ENCODE measurements at regions not wholly inside any gene's neighbourhood (a gene's known extent, or its start where the extent isn't known, plus 50 kb on each side); places are given as distances from the start of the nearest gene placed in this dataset.
"Not testable (repeated sequence)": the region's sequence is repeated elsewhere in the genome, so short reads cannot be mapped to it uniquely, and the experiment has no call there.

DNA sequence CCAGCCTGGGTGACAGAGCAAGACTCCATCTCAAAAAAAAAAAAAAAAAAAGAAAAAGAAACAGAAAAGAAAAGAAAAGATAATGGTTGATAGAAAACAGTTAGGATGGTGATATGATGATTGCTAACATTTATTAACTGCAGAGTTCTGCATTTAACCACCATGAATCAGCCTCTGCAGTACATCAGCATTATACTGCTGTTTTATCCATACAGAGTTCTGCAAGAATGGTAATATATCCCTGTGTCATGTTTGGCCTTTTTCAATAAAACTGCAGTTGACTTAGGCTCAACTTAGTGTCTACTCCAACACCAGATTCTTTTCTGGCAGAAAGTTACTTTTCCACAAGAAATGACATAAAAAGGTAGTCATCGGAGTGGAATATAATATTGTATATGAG lies 62.6 kb downstream of the DUSP6 start:
- no peak for DNase-seq (ENCODE audit: low read depth in 2 of 2)

DNA sequence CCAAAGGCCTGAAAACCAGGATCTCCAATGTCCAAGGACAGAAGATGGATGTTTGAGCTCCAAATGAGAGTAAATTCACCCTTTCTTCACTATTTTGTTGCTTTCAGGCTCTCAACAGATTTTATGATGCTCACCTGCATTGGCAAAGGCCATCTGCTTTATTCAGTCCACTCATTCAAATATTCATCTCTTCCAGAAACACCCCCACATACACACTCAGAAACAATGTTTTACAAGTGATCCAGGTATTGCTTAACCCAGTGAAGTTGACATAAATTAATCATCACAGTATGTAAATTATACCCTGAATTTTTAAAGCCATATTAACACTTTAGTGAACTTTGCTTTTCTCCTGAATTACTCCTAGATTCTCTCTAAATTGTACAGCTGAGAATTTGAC lies 63.3 kb downstream of the DUSP6 start:
- DNase-seq (ENCODE audit: low read depth in 2 of 2) = no peak

- DNase-seq (ENCODE audit: low read depth in 2 of 2) = no peak
Measured at GRCh38 chr12:89286501-89286900, 65.8 kb downstream of the DUSP6 start.

DNA sequence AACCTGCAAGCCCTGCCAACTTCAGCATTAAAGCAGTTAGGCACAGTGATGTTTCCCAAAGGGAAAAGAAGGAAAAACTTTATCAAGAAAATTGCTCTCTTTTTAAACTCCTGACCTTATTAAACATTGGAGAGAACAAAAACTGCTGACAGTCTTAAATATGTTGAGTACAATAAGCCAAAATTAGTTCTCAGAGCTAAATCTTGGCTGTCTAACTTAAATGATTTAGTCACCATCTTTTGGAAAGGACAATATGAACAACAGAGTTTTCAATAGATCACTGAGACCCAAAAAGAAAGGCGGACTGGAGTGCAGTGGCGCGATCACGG lies 70.8 kb downstream of the DUSP6 start:
- no peak for DNase-seq (ENCODE audit: low read depth in 2 of 2)

GRCh38 chr12:89280833-89281538 lies 71.3 kb downstream of the DUSP6 start:
- no peak for DNase-seq (ENCODE audit: low read depth in 2 of 2)

GRCh38 chr12:89279499-89279898 lies 72.8 kb downstream of the DUSP6 start:
- DNase-seq (ENCODE audit: low read depth in 2 of 2) = no peak

DNA sequence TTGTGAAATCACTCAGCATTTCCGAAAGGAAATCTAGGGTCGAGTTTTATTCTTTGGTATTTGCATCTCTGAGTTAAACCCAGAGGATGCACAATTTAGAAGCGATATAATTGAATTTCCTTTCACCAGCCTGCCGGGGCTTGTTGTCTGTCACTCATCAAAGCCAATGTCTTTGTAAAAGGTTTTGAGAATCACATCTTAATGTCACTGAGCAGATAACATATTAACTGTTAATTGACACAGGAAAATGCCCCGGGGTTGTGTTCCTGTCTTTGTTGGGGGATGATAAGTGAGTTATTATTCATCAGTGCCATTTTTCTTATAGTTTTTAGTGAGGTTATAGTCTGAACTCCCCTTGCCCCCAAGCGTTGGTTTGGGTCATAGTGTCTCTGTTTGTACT lies 73.4 kb downstream of the DUSP6 start:
- no peak for DNase-seq (ENCODE audit: low read depth in 2 of 2)

DNA sequence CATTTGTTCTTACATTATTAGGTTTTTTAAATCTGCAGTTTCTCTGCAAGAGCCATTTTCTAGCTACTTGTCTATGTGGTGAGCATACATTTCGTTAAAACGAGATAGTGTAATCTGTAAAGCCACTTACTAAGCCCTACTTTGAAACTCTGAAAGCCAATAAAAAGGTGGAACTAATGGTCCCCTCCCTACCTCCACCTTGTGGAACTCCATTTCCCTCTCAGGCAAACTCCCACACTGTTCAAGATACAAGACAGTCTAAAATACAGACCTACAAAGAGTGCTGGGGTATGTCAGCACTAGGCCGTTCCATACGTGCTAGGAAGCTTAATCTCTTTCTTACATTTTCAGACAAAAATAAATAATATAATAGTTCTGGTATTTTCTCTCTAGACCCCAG lies 74.1 kb downstream of the DUSP6 start:
- DNase-seq (ENCODE audit: low read depth in 2 of 2) = no peak

DNA sequence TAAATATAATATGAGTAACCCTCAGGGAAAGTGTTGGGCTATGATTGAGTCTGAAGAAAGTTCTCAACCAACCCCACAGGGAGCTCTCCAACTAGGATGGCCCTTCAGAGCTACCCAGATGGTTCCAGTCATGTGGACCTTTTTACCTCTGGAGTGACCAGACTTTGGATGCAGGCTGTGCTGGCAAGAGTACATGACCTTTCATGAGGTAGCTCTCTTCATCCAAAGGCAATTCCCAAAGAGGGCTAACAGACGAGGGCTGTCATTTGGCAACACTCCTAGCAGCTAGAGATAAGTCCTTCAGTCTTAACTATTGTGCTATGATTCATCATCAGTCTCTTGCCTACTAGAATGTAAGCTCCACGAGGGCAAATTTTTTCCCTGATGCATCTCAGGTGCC lies 75.4 kb downstream of the DUSP6 start:
- DNase-seq (ENCODE audit: low read depth in 2 of 2) = no peak

DNA sequence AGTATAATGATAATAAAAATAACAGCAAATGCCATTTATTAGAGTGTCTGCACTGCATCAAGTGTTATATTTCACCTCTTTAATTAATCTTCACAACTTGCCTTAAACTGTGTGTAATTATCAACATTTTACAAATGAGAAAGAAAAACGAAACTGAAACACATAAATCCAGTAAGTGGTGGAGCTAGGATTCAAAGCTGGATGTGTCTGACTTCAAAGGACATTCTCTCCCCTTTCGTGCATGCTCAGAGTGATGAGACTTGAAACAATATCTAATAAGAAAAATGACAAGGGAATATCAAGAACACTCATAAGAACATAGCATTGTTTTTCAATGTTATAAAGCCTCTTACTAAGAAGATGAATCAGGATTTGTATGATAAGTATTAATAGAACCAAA lies 78.8 kb downstream of the DUSP6 start:
- DNase-seq (ENCODE audit: low read depth in 2 of 2) = no peak

DNA sequence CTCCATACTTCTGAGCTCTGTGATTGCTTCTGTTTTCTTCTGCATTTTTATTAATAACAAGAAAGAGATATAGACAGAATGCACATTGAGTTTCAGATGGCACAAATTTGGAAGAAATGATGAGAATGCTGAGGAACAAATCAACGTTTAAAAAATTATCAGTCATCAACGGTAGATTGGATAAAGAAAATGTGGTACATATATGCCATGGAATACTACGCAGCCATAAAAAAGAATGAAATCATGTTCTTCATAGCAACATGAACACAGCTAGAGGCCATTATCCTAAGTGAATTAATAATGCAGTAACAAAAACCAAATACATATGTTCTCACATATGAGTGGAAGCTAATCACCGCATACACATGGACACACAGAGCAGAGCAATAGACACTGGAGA lies 81.8 kb downstream of the DUSP6 start:
- DNase-seq (ENCODE audit: low read depth in 2 of 2) = no peak

DNA sequence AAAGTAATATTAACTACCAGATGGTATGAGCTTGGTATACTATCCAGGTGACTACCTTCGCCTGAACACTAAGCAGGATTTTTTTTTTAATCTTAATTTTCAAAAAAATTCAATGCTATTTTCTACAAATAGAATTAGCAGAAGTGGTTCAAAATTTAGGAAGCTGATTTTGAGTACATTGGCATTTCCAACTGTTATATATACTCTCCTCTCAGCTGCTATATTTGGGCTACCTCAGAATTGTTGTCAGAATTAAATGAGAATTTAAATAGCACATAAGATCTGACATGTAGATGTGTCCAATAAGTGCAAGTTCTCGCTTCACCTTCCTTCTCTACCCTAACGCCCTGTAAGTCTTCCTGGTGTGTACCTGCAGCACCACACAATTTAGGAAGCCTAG lies 83.1 kb downstream of the DUSP6 start:
- DNase-seq (ENCODE audit: low read depth in 2 of 2) = no peak

- DNase-seq (ENCODE audit: low read depth in 2 of 2) = no peak
Measured at GRCh38 chr12:89267404-89267803, 84.9 kb downstream of the DUSP6 start.

GRCh38 chr12:89266574-89267188 lies 85.6 kb downstream of the DUSP6 start:
- DNase-seq (ENCODE audit: low read depth in 2 of 2) = not testable (repeated sequence)

- DNase-seq (ENCODE audit: low read depth in 2 of 2) = no peak
Measured at GRCh38 chr12:89264837-89265236, 87.5 kb downstream of the DUSP6 start.

DNA sequence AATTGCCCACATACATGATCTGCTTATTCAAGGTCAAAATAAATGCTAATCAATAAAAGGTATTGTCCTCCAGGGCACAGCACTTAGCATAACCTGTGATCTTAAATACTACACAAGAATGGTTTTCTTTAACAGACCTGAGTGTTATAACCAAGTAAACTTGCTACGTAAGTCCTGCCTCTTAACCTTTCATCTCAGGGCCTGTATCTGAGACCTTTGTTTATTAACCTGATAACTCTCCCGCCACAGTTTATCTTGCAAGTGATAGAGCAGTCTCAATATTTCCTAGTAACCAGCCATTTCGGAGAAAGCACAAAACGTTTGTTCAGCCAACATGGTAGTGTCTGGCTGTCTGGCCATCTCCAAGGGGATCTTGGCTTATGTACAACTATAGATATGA lies 88.4 kb downstream of the DUSP6 start:
- no peak for DNase-seq (ENCODE audit: low read depth in 2 of 2)

- DNase-seq (ENCODE audit: low read depth in 2 of 2) = no peak
Measured at GRCh38 chr12:89262855-89263552, 89.3 kb downstream of the DUSP6 start.

- DNase-seq (ENCODE audit: low read depth in 2 of 2) = no peak
Measured at GRCh38 chr12:89261982-89262381, 90.3 kb downstream of the DUSP6 start.

GRCh38 chr12:89260841-89261637 lies 91.3 kb downstream of the DUSP6 start:
- no peak for DNase-seq (ENCODE audit: low read depth in 2 of 2)

- no peak for DNase-seq (ENCODE audit: low read depth in 2 of 2)
Measured at GRCh38 chr12:89259821-89260220, 92.5 kb downstream of the DUSP6 start.

GRCh38 chr12:89258240-89258969 lies 93.9 kb downstream of the DUSP6 start:
- no peak for DNase-seq (ENCODE audit: low read depth in 2 of 2)

GRCh38 chr12:89257340-89257739 lies 95.0 kb downstream of the DUSP6 start:
- DNase-seq (ENCODE audit: low read depth in 2 of 2) = no peak
